Ishikawa (cell line): ENCODE measurements at regions not wholly inside any gene's neighbourhood (a gene's known extent, or its start where the extent isn't known, plus 50 kb on each side); places are given as distances from the start of the nearest gene placed in this dataset.

ENCODE experiments used
- CEBPB ChIP-seq: IDR thresholded peaks from 2 replicates; pipeline ENCODE4 v1.6.1; 2012
- CREB1 ChIP-seq: IDR thresholded peaks from 2 replicates; pipeline ENCODE4 v1.6.1; 2012; ENCODE audit warnings: low read depth
- EGR1 ChIP-seq: IDR thresholded peaks from 2 replicates; pipeline ENCODE4 v1.6.1; 2012
- EP300 ChIP-seq: IDR thresholded peaks from 2 replicates; pipeline ENCODE4 v1.6.1; 2012; ENCODE audit warnings: borderline replicate concordance
- FOXM1 ChIP-seq: IDR thresholded peaks from 2 replicates; pipeline ENCODE4 v1.6.1; 2012; ENCODE audit warnings: low read depth, borderline replicate concordance
- RAD21 ChIP-seq: IDR thresholded peaks from 2 replicates; pipeline ENCODE4 v1.6.1; 2012; ENCODE audit warnings: low read depth
- TAF1 ChIP-seq: IDR thresholded peaks from 2 replicates; pipeline ENCODE4 v1.6.1; 2012; ENCODE audit warnings: low read depth, mild to moderate bottlenecking
- TCF12 ChIP-seq: IDR thresholded peaks from 2 replicates; pipeline ENCODE4 v1.6.1; 2012; ENCODE audit warnings: low read depth
- TEAD4 ChIP-seq: IDR thresholded peaks from 2 replicates; pipeline ENCODE4 v1.6.1; 2012
- YY1 ChIP-seq: IDR thresholded peaks from 2 replicates; pipeline ENCODE4 v1.6.1; 2012; ENCODE audit warnings: low read depth
- ZBTB7A ChIP-seq: IDR thresholded peaks from 2 replicates; pipeline ENCODE4 v1.6.1; 2012; ENCODE audit warnings: low read depth
- TF ChIP-seq, protein P1 (sequence below): IDR thresholded peaks from 2 replicates; pipeline ENCODE4 v1.6.1; 2012
- TF ChIP-seq, protein P2 (sequence below): IDR thresholded peaks from 2 replicates; pipeline ENCODE4 v1.6.1; 2012; ENCODE audit warnings: low read depth, mild to moderate bottlenecking
- TF ChIP-seq, protein P3 (sequence below): IDR thresholded peaks from 2 replicates; pipeline ENCODE4 v1.6.1; 2012

DNA sequence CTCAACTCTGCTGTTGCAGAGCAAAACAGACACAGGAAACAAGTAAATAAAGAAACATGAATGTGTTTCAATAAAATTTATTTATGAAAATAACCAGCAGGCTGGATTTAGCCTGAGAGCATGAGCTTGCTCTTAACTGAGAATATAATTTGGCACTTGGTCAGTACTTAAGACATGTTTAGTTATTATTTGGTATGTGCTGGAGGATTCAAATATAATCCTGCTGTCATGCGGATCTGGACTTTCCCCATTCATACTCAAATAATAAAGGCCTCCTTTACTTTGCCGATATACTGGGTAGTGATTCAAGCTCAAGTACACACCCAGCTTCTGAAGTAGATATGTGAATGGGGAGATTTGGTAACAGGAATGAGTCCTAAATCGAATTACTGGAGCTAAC lies 465.5 kb upstream of the HS3ST1 start:
- TF ChIP-seq CREB1 (no peak), EGR1 (no peak), RAD21 (no peak), YY1 (no peak), EP300 (no peak), ZBTB7A (no peak), TAF1 (no peak), CEBPB (no peak), FOXM1 (no peak), TEAD4 (no peak), TCF12 (no peak)
- TF ChIP-seq, protein P1, sequence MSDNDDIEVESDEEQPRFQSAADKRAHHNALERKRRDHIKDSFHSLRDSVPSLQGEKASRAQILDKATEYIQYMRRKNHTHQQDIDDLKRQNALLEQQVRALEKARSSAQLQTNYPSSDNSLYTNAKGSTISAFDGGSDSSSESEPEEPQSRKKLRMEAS, result no peak
- TF ChIP-seq, protein P2, sequence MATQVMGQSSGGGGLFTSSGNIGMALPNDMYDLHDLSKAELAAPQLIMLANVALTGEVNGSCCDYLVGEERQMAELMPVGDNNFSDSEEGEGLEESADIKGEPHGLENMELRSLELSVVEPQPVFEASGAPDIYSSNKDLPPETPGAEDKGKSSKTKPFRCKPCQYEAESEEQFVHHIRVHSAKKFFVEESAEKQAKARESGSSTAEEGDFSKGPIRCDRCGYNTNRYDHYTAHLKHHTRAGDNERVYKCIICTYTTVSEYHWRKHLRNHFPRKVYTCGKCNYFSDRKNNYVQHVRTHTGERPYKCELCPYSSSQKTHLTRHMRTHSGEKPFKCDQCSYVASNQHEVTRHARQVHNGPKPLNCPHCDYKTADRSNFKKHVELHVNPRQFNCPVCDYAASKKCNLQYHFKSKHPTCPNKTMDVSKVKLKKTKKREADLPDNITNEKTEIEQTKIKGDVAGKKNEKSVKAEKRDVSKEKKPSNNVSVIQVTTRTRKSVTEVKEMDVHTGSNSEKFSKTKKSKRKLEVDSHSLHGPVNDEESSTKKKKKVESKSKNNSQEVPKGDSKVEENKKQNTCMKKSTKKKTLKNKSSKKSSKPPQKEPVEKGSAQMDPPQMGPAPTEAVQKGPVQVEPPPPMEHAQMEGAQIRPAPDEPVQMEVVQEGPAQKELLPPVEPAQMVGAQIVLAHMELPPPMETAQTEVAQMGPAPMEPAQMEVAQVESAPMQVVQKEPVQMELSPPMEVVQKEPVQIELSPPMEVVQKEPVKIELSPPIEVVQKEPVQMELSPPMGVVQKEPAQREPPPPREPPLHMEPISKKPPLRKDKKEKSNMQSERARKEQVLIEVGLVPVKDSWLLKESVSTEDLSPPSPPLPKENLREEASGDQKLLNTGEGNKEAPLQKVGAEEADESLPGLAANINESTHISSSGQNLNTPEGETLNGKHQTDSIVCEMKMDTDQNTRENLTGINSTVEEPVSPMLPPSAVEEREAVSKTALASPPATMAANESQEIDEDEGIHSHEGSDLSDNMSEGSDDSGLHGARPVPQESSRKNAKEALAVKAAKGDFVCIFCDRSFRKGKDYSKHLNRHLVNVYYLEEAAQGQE, result no peak
- TF ChIP-seq, protein P3, sequence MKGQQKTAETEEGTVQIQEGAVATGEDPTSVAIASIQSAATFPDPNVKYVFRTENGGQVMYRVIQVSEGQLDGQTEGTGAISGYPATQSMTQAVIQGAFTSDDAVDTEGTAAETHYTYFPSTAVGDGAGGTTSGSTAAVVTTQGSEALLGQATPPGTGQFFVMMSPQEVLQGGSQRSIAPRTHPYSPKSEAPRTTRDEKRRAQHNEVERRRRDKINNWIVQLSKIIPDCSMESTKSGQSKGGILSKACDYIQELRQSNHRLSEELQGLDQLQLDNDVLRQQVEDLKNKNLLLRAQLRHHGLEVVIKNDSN, result no peak
